CD4-positive, alpha-beta T cell treated with Interleukin-15 for 1 hour (primary cell): ENCODE measurements at regions not wholly inside any gene's neighbourhood (a gene's known extent, or its start where the extent isn't known, plus 50 kb on each side); places are given as distances from the start of the nearest gene placed in this dataset.
"Not testable (repeated sequence)": the region's sequence is repeated elsewhere in the genome, so short reads cannot be mapped to it uniquely, and the experiment has no call there.

Experiments used
- DNase-seq: peaks from one replicate; pipeline ENCODE4 v3.0.0-alpha.2; 2020

- DNase-seq = no peak
Measured at GRCh38 chr3:168975576-168975975, 687.9 kb downstream of the MECOM start.

GRCh38 chr3:168974617-168975403 lies 688.7 kb downstream of the MECOM start:
- no peak for DNase-seq

GRCh38 chr3:168973897-168974296 lies 689.6 kb downstream of the MECOM start:
- no peak for DNase-seq

DNA sequence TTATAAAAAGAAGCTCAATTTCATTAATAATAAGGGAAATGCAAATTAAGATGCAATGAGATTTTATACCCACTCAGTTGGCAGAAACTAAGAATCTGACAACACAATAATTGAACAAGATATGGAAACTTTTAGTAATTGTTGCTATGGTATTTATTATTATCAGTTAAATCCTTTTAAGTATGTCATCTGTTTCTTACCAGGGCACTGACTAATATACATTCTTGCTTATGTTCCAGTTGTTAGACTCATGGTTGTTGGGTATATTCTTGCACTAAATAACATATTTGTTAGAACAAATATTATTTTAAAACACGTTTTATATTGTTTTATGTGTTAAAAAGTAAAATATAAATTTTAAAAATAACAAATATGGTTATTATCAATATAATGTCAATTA lies 690.3 kb downstream of the MECOM start:
- no peak for DNase-seq

DNA sequence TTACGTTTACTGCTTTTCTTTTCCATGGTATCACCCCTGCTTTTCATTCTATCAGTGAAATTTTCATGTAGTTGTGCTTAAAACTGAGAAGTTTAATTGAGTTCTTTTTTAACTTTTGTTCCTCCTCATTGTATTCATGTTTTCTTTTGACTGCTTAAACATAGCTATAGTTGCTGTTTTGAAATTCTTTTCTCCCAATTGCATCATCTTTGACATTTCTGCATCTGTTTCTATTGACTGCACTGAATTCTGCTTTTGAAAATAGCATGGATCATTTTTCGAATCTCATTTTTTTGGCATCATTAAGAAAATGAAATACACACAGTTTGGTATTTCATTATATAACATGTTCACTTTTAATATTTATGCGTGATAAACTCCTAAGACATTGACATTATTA lies 694.9 kb downstream of the MECOM start:
- no peak for DNase-seq

DNA sequence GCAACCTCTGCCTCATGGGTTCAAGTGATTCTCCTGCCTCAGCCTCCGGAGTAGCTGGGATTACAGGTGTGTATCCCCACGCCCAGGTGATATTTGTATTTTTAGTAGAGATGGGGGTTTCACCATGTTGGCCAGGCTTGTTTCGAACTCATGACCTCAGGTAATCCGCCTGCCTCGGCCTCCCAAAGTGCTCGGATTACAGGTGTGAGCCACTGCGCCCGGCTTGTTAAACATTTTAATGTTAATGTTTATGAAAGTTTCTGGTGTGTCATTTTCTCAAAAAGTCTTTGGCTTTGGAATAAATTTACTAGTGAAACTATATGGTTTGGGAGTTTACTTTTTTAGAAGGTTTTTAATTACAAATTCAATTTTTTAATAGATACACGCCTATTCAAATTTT lies 698.8 kb downstream of the MECOM start:
- no peak for DNase-seq

GRCh38 chr3:168961271-168961670 lies 702.2 kb downstream of the MECOM start:
- DNase-seq = no peak

GRCh38 chr3:168959731-168960130 lies 703.8 kb downstream of the MECOM start:
- DNase-seq = no peak

DNA sequence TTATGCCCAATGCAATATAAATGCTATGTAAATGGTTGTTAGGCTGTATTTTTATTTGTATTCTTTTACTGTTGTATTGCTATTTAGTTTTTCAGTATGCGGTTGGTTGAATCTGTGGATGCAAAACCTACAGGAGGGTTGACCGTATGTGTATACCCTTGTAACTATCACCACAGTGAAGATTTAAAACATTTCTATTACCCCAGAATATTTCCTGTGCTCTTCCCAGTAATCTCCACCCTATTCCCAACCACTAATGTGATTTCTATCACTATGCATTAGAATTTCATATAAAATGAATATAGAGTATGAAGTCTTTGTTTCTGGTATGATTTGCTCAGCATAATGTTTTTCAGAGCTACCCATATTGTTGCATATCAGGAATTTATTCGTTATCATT lies 705.0 kb downstream of the MECOM start:
- no peak for DNase-seq

GRCh38 chr3:168956076-168956475 lies 707.4 kb downstream of the MECOM start:
- no peak for DNase-seq

DNA sequence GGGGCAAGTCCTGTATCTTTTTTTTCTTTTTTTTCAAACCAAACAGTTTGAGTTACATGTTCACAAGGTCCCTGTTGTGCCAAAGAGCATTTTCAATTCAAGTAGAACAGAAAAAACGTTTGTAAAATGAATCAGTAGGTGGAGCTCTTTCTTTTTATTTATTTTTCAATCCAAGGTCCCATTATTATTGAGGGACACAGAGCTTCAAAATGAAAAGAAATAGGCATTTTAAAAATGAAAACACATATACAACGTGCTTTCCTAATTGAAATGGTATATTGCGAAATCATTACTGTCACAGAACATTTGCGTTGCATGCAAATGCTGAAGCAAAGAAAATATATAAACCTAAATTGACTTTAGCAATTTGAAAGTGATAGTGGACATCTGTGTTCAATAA lies 711.0 kb downstream of the MECOM start:
- no peak for DNase-seq

GRCh38 chr3:168951884-168952283 lies 711.6 kb downstream of the MECOM start:
- no peak for DNase-seq

DNA sequence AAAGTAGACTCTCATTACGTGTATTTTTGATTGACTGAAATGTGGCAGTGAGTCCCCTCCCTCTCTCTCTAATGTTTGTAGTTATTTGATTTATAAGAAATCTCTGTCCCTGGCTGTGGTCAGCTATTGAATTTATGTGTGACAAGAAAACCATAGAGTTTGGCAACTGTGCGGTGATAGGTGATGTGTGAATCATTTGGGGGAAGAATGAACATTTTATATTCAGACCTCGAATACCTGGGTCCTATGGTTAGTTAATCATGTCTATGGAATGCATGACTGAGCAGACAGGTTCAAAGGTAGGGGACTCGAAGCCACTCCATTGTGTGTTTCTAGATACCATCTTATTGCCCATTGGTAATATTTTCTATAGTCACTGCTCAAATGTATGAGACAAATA lies 712.1 kb downstream of the MECOM start:
- no peak for DNase-seq

GRCh38 chr3:168950622-168951021 lies 712.9 kb downstream of the MECOM start:
- no peak for DNase-seq

- no peak for DNase-seq
Measured at GRCh38 chr3:168939651-168940238, 723.8 kb downstream of the MECOM start.

DNA sequence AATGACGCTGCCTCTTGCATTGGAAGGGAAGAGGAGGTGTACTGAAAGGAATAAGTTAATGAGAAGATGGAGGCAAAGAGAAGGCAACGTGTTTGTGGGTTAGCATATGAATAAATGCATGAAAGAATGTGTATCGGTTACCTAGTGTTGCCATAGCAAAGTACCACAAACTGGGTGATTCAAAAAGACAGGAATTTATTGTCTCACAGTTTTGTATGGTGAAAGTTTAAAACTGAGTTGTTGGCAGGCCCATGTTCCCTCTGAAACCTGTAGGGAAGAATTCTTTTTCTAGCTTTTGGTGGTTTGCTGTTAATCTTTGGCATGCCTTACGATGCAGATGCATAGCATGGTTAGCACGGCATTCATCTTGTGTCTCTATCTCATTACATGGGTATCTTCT lies 729.9 kb downstream of the MECOM start:
- DNase-seq = no peak

DNA sequence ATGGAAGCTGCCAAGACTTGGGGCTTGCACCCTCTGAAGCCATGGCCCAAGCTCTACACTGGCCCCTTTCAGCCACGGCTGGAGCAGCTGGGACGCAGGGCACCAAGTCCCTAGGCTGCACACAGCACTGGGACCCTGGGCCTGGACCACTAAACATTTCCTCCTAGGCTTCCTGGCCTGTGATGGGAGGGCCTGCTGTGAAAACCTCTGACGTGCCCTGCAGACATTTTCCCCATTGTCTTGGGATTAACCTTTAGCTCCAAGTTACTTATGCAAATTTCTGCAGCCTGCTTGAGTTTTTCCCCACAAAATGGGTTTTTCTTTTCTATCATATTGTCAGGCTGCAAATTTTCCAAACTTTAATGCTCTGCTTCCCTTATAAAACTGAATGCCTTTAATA lies 733.5 kb downstream of the MECOM start:
- DNase-seq = not testable (repeated sequence)

DNA sequence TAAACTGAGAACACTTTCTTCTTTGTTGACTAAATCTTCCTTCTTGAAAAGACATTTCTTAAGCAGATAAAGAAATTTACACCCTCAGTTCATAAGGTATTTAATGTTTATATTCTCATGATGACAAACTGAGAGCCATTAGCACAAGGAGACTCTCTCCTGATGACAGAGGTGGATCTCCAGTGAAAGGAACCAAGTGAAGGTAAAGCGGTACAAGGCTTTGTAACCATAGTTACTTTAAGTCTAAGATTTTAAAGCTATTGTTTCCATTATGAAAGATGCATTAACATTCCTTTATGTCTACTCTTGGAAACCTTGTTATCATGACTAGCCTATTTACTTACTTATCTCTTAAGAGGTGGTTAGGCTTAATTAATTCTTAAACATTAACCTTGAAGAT lies 737.1 kb downstream of the MECOM start:
- DNase-seq = no peak

- DNase-seq = no peak
Measured at GRCh38 chr3:168925568-168925967, 737.9 kb downstream of the MECOM start.

- DNase-seq = no peak
Measured at GRCh38 chr3:168914662-168915061, 748.9 kb downstream of the MECOM start.

GRCh38 chr3:168909260-168909659 lies 754.3 kb downstream of the MECOM start:
- DNase-seq = no peak

DNA sequence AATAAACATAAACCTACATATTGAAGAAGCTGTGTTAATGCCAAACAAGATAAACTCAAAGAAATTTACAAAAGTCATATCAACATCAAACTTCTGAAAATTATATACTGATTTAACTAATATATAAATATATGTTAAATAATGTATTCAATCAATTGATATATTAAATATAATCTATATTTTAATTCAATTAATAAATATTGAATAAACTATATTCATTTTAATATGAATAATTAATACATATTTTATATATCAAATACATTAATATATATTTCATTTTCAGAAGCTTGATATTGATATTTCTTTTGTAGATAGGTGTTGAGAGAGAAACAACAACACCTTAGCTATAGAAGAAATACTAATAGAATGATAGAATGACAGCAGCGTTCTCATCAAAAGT lies 768.1 kb downstream of the MECOM start:
- no peak for DNase-seq

DNA sequence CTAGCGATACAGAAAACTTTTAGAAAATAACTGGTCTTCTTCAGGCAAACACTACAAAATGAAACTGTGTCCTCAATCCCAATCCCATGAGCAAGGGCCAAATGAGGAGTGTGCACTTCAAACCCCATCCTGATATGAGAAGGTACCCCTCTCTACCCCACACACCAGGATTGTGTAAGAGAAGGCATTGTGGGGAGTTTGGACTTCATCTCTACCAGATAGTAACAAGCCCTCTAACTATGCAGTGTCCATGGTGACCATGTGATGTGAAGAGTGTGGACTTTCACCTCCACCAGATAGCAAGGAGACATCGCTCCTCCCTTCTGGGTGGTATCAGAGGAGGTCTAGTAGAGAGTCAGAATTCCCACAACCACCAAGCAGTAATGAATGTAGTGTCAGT lies 769.3 kb downstream of the MECOM start:
- no peak for DNase-seq

GRCh38 chr3:168889666-168890065 lies 773.8 kb downstream of the MECOM start:
- DNase-seq = no peak

- DNase-seq = no peak
Measured at GRCh38 chr3:168888781-168889180, 774.7 kb downstream of the MECOM start.
